ENCODE measurements at regions not wholly inside any gene's neighbourhood (a gene's known extent, or its start where the extent isn't known, plus 50 kb on each side); places are given as distances from the start of the nearest gene placed in this dataset.

GRCh38 chr17:5843366-5844026 lies 226.7 kb upstream of the WSCD1 start:
- H3K4me3 ChIP-seq (ENCODE audit: low read depth, low read length), result no peak overlapping the region
- no peak for DNase-seq (ENCODE audit: low read depth, low spot score)
- in situ Hi-C loops (cut with HindIII; ENCODE audit: low sequenced_read_pairs), result no loop called here
- no peak for TF ChIP-seq CTCF (IDR thresholded peaks at IDR 0.05; ENCODE audit: low read depth, low read length)

- in situ Hi-C loops (cut with HindIII; ENCODE audit: low sequenced_read_pairs), result no loop called here
- TF ChIP-seq CTCF (IDR thresholded peaks at IDR 0.05; ENCODE audit: low read depth, low read length), result no peak
- DNase-seq (ENCODE audit: low read depth, low spot score), result no peak
- no peak overlapping the region for H3K4me3 ChIP-seq (ENCODE audit: low read depth, low read length)
Observed at GRCh38 chr17:5846001-5846400, 224.2 kb upstream of the WSCD1 start.

- in situ Hi-C loops (cut with HindIII; ENCODE audit: low sequenced_read_pairs), result no loop called here
- TF ChIP-seq CTCF (IDR thresholded peaks at IDR 0.05; ENCODE audit: low read depth, low read length), result no peak
- no peak overlapping the region for H3K4me3 ChIP-seq (ENCODE audit: low read depth, low read length)
- DNase-seq (ENCODE audit: low read depth, low spot score), result no peak
Observed at GRCh38 chr17:5854871-5855554, 215.2 kb upstream of the WSCD1 start.

- no peak for TF ChIP-seq CTCF (IDR thresholded peaks at IDR 0.05; ENCODE audit: low read depth, low read length)
- no peak overlapping the region for H3K4me3 ChIP-seq (ENCODE audit: low read depth, low read length)
- in situ Hi-C loops (cut with HindIII; ENCODE audit: low sequenced_read_pairs), result no loop called here
Observed at GRCh38 chr17:5861246-5861645, 208.9 kb upstream of the WSCD1 start.

GRCh38 chr17:5861854-5862253 lies 208.3 kb upstream of the WSCD1 start:
- TF ChIP-seq CTCF (IDR thresholded peaks at IDR 0.05; ENCODE audit: low read depth, low read length), result no peak
- in situ Hi-C loops (cut with HindIII; ENCODE audit: low sequenced_read_pairs), result no loop called here
- DNase-seq (ENCODE audit: low read depth, low spot score), result no peak
- no peak overlapping the region for H3K4me3 ChIP-seq (ENCODE audit: low read depth, low read length)

More at GRCh38 chr17:5861246-5861645, 208.9 kb upstream of the WSCD1 start:
- DNase-seq (ENCODE audit: low read depth, low spot score), result no peak

- no peak overlapping the region for H3K4me3 ChIP-seq (ENCODE audit: low read depth, low read length)
- in situ Hi-C loops (cut with HindIII; ENCODE audit: low sequenced_read_pairs), result no loop called here
- no peak for TF ChIP-seq CTCF (IDR thresholded peaks at IDR 0.05; ENCODE audit: low read depth, low read length)
- DNase-seq (ENCODE audit: low read depth, low spot score), result no peak
Observed at GRCh38 chr17:5862395-5862794, 207.8 kb upstream of the WSCD1 start.

Measured in astrocyte of the spinal cord (primary cell).